ENCODE measurements at regions not wholly inside any gene's neighbourhood (a gene's known extent, or its start where the extent isn't known, plus 50 kb on each side); places are given as distances from the start of the nearest gene placed in this dataset.

DNA sequence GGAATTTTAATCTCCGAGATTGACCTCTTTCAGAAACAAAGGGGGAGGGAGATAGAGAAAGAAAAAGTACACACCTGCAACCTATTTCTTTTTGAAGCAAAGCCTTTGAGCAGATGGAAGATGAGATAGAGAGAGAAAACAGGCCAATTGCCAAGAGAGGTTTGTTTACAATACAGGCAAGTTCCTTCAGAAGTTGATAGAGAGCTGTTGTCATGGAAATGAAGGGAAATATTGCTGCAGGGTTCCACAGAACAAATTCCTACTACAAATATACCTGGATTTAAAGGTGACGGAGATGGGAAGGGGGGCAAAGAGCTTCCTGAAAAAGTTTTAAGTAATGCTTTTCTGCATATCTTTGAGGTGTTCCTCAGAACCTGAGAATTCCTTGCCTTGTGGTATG, 388.4 kb downstream of the NDFIP2 start:
- no CpG with 5 or more reads among the region's 2 CpGs for WGBS, 2 experiments (ENCODE audit: extremely low coverage in 2 of 2, insufficient read length in 1 of 2)
- H3K36me3 ChIP-seq (ENCODE audit: control insufficient read depth, insufficient read depth, low read length): no peaks in the 10 kb centered on the region
- H3K4me3 ChIP-seq (ENCODE audit: insufficient read depth, low read depth, low read length): no peak overlapping the region
- no peak overlapping the region for H2BK20ac ChIP-seq (ENCODE audit: low read depth, low read length)
- H3K4me2 ChIP-seq (ENCODE audit: low read depth, low read length): peak overlapping the region; percentile 1; the same call in 1 of the 2 replicates
- H3K79me1 ChIP-seq (ENCODE audit: low read depth in 1 of 2, low read length in 2 of 2): no peaks in the 10 kb centered on the region
- no peak overlapping the region for H3K4ac ChIP-seq (ENCODE audit: low read depth, low read length)
- no peaks in the 10 kb centered on the region for H3K27me3 ChIP-seq (ENCODE audit: control insufficient read depth, insufficient read depth, low read length)
- no peaks in the 10 kb centered on the region; the same call in 1 of the 2 replicates for H3K4me1 ChIP-seq (ENCODE audit: control insufficient read depth, insufficient read depth, low read length)
- no peak overlapping the region for H2BK5ac ChIP-seq (ENCODE audit: low read depth, low read length, poor library complexity, severe bottlenecking)
- H3K23ac ChIP-seq (ENCODE audit: low read depth, low read length): no peak overlapping the region
- no peak overlapping the region for H3K27ac ChIP-seq (ENCODE audit: insufficient read depth, low read length)
- in situ Hi-C loops (cut with MboI; ENCODE audit: low sequenced_read_pairs) (no loop called here), intact Hi-C loops (cut with micrococcal nuclease) (no loop called here), dilution Hi-C loops (cut with HindIII; ENCODE audit: low sequenced_read_pairs, unreplicated experiment) (no loop called here)
- ChIA-PET POLR2A (ENCODE audit: unreplicated experiment) (no interaction called here), CTCF (no interaction called here)
- no peak overlapping the region for H3K9ac ChIP-seq (ENCODE audit: low read depth, low read length)
- no peaks in the 10 kb centered on the region for H3K9me3 ChIP-seq (ENCODE audit: control insufficient read depth, insufficient read depth, low read length)
- 0 out of 2 replicates have a peak overlapping the region, but pooled peaks have one; percentile 33 for H2BK120ac ChIP-seq (ENCODE audit: low read depth, low read length)
- no peak overlapping the region for H2BK15ac ChIP-seq (ENCODE audit: low read depth, low read length)
- BruUV-seq (replicated peaks): no TSS peak
- H3K56ac ChIP-seq (ENCODE audit: extremely low read depth, insufficient read depth, low read length): no peak overlapping the region
- peaks cover 4% of the 10 kb centered on the region; the same call in 1 of the 2 replicates for H3K9me1 ChIP-seq (ENCODE audit: insufficient read depth, low read length)
- H2AK9ac ChIP-seq (replicated peaks; ENCODE audit: low read depth, low read length, poor library complexity): no peak overlapping the region
- H4K91ac ChIP-seq (ENCODE audit: insufficient read depth, low read depth, low read length): no peak overlapping the region
- H3K18ac ChIP-seq (ENCODE audit: low read depth, low read length): no peak overlapping the region
- no peak overlapping the region for H4K5ac ChIP-seq (ENCODE audit: low read depth, low read length)
- no peak overlapping the region for H2AK5ac ChIP-seq (ENCODE audit: low read depth, low read length)
- H4K8ac ChIP-seq (ENCODE audit: low read depth in 2 of 2, low read length in 2 of 2): no peak overlapping the region
- peak; percentile 37 for DNase-seq
- no peak overlapping the region for H2AFZ ChIP-seq (replicated peaks; ENCODE audit: low read length, poor library complexity)
- TF ChIP-seq, protein P1, sequence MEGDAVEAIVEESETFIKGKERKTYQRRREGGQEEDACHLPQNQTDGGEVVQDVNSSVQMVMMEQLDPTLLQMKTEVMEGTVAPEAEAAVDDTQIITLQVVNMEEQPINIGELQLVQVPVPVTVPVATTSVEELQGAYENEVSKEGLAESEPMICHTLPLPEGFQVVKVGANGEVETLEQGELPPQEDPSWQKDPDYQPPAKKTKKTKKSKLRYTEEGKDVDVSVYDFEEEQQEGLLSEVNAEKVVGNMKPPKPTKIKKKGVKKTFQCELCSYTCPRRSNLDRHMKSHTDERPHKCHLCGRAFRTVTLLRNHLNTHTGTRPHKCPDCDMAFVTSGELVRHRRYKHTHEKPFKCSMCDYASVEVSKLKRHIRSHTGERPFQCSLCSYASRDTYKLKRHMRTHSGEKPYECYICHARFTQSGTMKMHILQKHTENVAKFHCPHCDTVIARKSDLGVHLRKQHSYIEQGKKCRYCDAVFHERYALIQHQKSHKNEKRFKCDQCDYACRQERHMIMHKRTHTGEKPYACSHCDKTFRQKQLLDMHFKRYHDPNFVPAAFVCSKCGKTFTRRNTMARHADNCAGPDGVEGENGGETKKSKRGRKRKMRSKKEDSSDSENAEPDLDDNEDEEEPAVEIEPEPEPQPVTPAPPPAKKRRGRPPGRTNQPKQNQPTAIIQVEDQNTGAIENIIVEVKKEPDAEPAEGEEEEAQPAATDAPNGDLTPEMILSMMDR (conservative IDR thresholded peaks at IDR 0.05; ENCODE audit: low read depth, low read length): no peak
- TF ChIP-seq RFX5 (IDR thresholded peaks at IDR 0.05; ENCODE audit: low read depth, low read length) (no peak), BHLHE40 (IDR thresholded peaks at IDR 0.05; ENCODE audit: low read depth, low read length) (no peak), MXI1 (IDR thresholded peaks at IDR 0.05; ENCODE audit: borderline replicate concordance, low read depth, low read length) (no peak), NFE2L2 (IDR thresholded peaks at IDR 0.05; ENCODE audit: low read depth, low read length) (no peak), RCOR1 (IDR thresholded peaks at IDR 0.05; ENCODE audit: insufficient replicate concordance, low read length) (no peak), RAD21 (IDR thresholded peaks at IDR 0.05; ENCODE audit: low read length) (no peak), MAFK (IDR thresholded peaks at IDR 0.05; ENCODE audit: low read depth, low read length) (no peak), CHD1 (IDR thresholded peaks at IDR 0.05; ENCODE audit: low read depth, low read length) (no peak), FOS (IDR thresholded peaks at IDR 0.05; ENCODE audit: low read depth, low read length) (no peak), SMC3 (IDR thresholded peaks at IDR 0.05; ENCODE audit: low read depth, low read length) (no peak), POLR2A (IDR thresholded peaks at IDR 0.05; ENCODE audit: low read depth, low read length) (no peak), CEBPB (IDR thresholded peaks at IDR 0.05; ENCODE audit: low read depth, low read length) (no peak), MAZ (IDR thresholded peaks at IDR 0.05; ENCODE audit: borderline replicate concordance, low read depth, low read length) (no peak)
- TF ChIP-seq, protein P2, sequence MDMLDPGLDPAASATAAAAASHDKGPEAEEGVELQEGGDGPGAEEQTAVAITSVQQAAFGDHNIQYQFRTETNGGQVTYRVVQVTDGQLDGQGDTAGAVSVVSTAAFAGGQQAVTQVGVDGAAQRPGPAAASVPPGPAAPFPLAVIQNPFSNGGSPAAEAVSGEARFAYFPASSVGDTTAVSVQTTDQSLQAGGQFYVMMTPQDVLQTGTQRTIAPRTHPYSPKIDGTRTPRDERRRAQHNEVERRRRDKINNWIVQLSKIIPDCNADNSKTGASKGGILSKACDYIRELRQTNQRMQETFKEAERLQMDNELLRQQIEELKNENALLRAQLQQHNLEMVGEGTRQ (IDR thresholded peaks at IDR 0.05; ENCODE audit: low read depth, low read length): no peak
- TF ChIP-seq, protein P3, sequence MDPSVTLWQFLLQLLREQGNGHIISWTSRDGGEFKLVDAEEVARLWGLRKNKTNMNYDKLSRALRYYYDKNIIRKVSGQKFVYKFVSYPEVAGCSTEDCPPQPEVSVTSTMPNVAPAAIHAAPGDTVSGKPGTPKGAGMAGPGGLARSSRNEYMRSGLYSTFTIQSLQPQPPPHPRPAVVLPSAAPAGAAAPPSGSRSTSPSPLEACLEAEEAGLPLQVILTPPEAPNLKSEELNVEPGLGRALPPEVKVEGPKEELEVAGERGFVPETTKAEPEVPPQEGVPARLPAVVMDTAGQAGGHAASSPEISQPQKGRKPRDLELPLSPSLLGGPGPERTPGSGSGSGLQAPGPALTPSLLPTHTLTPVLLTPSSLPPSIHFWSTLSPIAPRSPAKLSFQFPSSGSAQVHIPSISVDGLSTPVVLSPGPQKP (IDR thresholded peaks at IDR 0.05; ENCODE audit: borderline replicate concordance, low read depth, low read length): no peak
- no peak overlapping the region for H3K14ac ChIP-seq (replicated peaks; ENCODE audit: low read depth, low read length)
- no peaks in the 10 kb centered on the region for H4K20me1 ChIP-seq (ENCODE audit: insufficient read depth, low read length)
- ATAC-seq (ENCODE audit: low read depth): no peak

All from IMR-90 (cell line).